Fibroblast of pulmonary artery (primary cell): ENCODE measurements at regions not wholly inside any gene's neighbourhood (a gene's known extent, or its start where the extent isn't known, plus 50 kb on each side); places are given as distances from the start of the nearest gene placed in this dataset.

Experiments used
- DNase-seq: peaks from one replicate; pipeline ENCODE4 v3.0.0-alpha.2; 2010; ENCODE audit warnings: low read depth
- H3K4me3 ChIP-seq: replicated peaks from 2 replicates; pipeline ENCODE4 v1.5.1; 2011; ENCODE audit warnings: low read depth, mild to moderate bottlenecking, control low read depth, low read length, moderate library complexity
- CTCF ChIP-seq: IDR thresholded peaks from 2 replicates; pipeline ENCODE4 v1.5.1; 2011; ENCODE audit warnings: mild to moderate bottlenecking, control low read depth, low read length, inconsistent platforms; ENCODE audit errors: missing control alignments

GRCh38 chr3:127374086-127375010 lies 86.5 kb upstream of the PRR20G start:
- H3K4me3 ChIP-seq = no peak overlapping the region
- peak; percentile 41 for TF ChIP-seq CTCF
- DNase-seq = peak; percentile 7

GRCh38 chr3:127373441-127374085 lies 85.7 kb upstream of the PRR20G start:
- no peak overlapping the region for H3K4me3 ChIP-seq
- DNase-seq = no peak
- TF ChIP-seq CTCF = no peak

- TF ChIP-seq CTCF = no peak
- no peak for DNase-seq
- H3K4me3 ChIP-seq = no peak overlapping the region
Measured at GRCh38 chr3:127371846-127372245, 84.0 kb upstream of the PRR20G start.

- H3K4me3 ChIP-seq = no peak overlapping the region
- DNase-seq = no peak
Measured at GRCh38 chr3:127371334-127371733, 83.5 kb upstream of the PRR20G start.

GRCh38 chr3:127370906-127371305 lies 83.1 kb upstream of the PRR20G start:
- no peak for DNase-seq

More at GRCh38 chr3:127371334-127371733, 83.5 kb upstream of the PRR20G start:
- TF ChIP-seq CTCF = no peak

GRCh38 chr3:127369356-127369935 lies 81.6 kb upstream of the PRR20G start:
- DNase-seq = no peak
- TF ChIP-seq CTCF = no peak
- no peak overlapping the region for H3K4me3 ChIP-seq

More at GRCh38 chr3:127370906-127371305, 83.1 kb upstream of the PRR20G start:
- H3K4me3 ChIP-seq = no peak overlapping the region
- no peak for TF ChIP-seq CTCF
